Panc1 (cell line): ENCODE measurements at regions not wholly inside any gene's neighbourhood (a gene's known extent, or its start where the extent isn't known, plus 50 kb on each side); places are given as distances from the start of the nearest gene placed in this dataset.

ENCODE experiments used
- ATAC-seq: fragments of 200-7000 bp; cut with Tn5 transposase; 2 replicates; pipeline ENCODE4 v1.9.1; 2020; ENCODE audit warnings: mild to moderate bottlenecking, moderate library complexity
- BruUV-seq: library from RNA; stranded (reverse); fragments of 400-500 nt; replicated peaks from 2 replicates; lab custom pipeline; 2021; lab: Mats Ljungman, UMichigan
- CTCF ChIA-PET: fragments of 300-600 bp; sonication (Branson Sonifier 250); formaldehyde crosslinking; loops from one replicate; lab custom pipeline; 2022; ENCODE audit warnings: antibody characterized with exemption; lab: Charles Lee
- POLR2A ChIA-PET: fragments of 300-600 bp; sonication (Branson Sonifier 250); formaldehyde crosslinking; loops from one replicate; lab custom pipeline; 2022; ENCODE audit warnings: antibody characterized with exemption; lab: Charles Lee
- DNase-seq: peaks from one replicate; pipeline ENCODE4 v3.0.0-alpha.2; 2010; ENCODE audit warnings: low read depth, low spot score
- H3K27ac ChIP-seq: 2 replicates; pipeline ENCODE4 v1.5.1; 2011; ENCODE audit warnings: mild to moderate bottlenecking, low read length, inconsistent platforms
- H3K27me3 ChIP-seq: fragments of 200-500 bp; sonication (Bioruptor generic); 2 replicates; pipeline ENCODE4 v1.6.0; 2014; ENCODE audit warnings: low read length, inconsistent platforms; ENCODE audit not compliant: control insufficient read depth, insufficient read depth
- H3K36me3 ChIP-seq: fragments of 200-500 bp; sonication (Bioruptor generic); 2 replicates; pipeline ENCODE4 v1.5.1; 2014; ENCODE audit warnings: inconsistent platforms, mild to moderate bottlenecking, low read length, moderate library complexity; ENCODE audit not compliant: control insufficient read depth, insufficient read depth
- H3K4me1 ChIP-seq: 2 replicates; pipeline ENCODE4 v1.5.1; 2011; ENCODE audit warnings: inconsistent platforms, mild to moderate bottlenecking, low read length, moderate library complexity; ENCODE audit not compliant: control insufficient read depth, insufficient read depth
- H3K4me3 ChIP-seq, 2 experiments: 2 replicates each; pipeline ENCODE4 v1.5.1; 2011 to 2012; ENCODE audit warnings: low read depth in 2 of 2, low read length in 2 of 2, mild to moderate bottlenecking in 2 of 2, inconsistent platforms in 1 of 2, moderate library complexity in 1 of 2
- H3K9me3 ChIP-seq: fragments of 200-500 bp; sonication (Bioruptor generic); 2 replicates; pipeline ENCODE4 v1.5.1; 2014; ENCODE audit warnings: low read depth, mild to moderate bottlenecking, inconsistent platforms, low read length, moderate library complexity; ENCODE audit not compliant: control insufficient read depth, insufficient read depth
- POLR2AphosphoS5 ChIP-seq: IDR thresholded peaks from 2 replicates; pipeline ENCODE4 v1.6.1; 2012; ENCODE audit warnings: mild to moderate bottlenecking, low read depth, low read length, moderate library complexity
- REST ChIP-seq, 2 experiments: IDR thresholded peaks; 2 replicates each; pipeline ENCODE4 v1.6.1; 2011 to 2012; ENCODE audit warnings: low read depth in 2 of 2, control low read depth in 1 of 2, low read length in 1 of 2, mild to moderate bottlenecking in 1 of 2, moderate library complexity in 1 of 2; ENCODE audit not compliant: insufficient read depth in 1 of 2
- SIN3A ChIP-seq: IDR thresholded peaks from 2 replicates; pipeline ENCODE4 v1.6.1; 2012; ENCODE audit warnings: low read depth, mild to moderate bottlenecking, low read length, moderate library complexity, borderline replicate concordance; ENCODE audit not compliant: insufficient read depth
- TCF7L2 ChIP-seq: IDR thresholded peaks from 2 replicates; pipeline ENCODE4 v1.6.1; 2011; ENCODE audit warnings: mild to moderate bottlenecking, low read depth, low read length, inconsistent platforms
- in situ Hi-C: cut with HindIII; loops from 2 replicates; pipeline ENCODE4 v1.10.0; 2016; ENCODE audit warnings: low sequenced_read_pairs, low pct_unique_long_range_greater_than_20kb
- intact Hi-C: fragments of 100-400 bp; cut with micrococcal nuclease; formaldehyde crosslinking; loops from one replicate; pipeline ENCODE4 v1.10.0; 2022; ENCODE audit not compliant: unreplicated experiment
- TF ChIP-seq, protein P1 (sequence below): fragments of 450-650 bp; IDR thresholded peaks from 2 replicates; pipeline ENCODE4 v1.5.1; 2017; ENCODE audit warnings: mild to moderate bottlenecking

DNA sequence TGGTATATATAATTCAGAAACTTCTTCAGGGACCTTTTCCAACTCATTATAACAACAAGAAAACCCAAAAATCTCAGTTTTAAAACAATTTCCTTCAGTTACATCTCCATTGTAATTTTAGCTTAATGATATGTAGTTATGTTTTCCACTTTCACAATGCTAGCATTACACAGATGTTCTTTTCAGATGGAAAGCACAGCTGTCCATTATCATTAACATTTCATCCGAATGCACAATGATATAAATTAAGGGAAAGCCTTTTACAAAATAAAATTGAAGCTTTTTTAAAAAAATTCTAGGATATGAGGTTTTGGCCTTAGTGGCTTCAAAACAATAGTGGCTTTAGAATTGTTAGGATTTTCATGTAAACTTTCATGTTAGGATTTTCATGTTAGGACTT is 389.2 kb downstream of the ADAM29 start:
- in situ Hi-C loops (no loop called here), intact Hi-C loops (no loop called here)
- Histone ChIP-seq H3K4me1 (no peaks in the 10 kb centered on the region), H3K27me3 (no peaks in the 10 kb centered on the region), H3K36me3 (no peaks in the 10 kb centered on the region), H3K4me3 (no peak overlapping the region), H3K27ac (no peak overlapping the region), H3K9me3 (no peaks in the 10 kb centered on the region)
- DNase-seq (no peak), ATAC-seq (no peak)
- ChIA-PET POLR2A (no interaction called here), CTCF (no interaction called here)
- BruUV-seq = no TSS peak
- TF ChIP-seq TCF7L2 (no peak), POLR2AphosphoS5 (no peak), REST (IDR thresholded peaks at IDR 0.05; ENCODE audit: insufficient read depth in 1 of 2, low read depth in 2 of 2, low read length in 1 of 2) (no peak), SIN3A (no peak)
- TF ChIP-seq, protein P1, sequence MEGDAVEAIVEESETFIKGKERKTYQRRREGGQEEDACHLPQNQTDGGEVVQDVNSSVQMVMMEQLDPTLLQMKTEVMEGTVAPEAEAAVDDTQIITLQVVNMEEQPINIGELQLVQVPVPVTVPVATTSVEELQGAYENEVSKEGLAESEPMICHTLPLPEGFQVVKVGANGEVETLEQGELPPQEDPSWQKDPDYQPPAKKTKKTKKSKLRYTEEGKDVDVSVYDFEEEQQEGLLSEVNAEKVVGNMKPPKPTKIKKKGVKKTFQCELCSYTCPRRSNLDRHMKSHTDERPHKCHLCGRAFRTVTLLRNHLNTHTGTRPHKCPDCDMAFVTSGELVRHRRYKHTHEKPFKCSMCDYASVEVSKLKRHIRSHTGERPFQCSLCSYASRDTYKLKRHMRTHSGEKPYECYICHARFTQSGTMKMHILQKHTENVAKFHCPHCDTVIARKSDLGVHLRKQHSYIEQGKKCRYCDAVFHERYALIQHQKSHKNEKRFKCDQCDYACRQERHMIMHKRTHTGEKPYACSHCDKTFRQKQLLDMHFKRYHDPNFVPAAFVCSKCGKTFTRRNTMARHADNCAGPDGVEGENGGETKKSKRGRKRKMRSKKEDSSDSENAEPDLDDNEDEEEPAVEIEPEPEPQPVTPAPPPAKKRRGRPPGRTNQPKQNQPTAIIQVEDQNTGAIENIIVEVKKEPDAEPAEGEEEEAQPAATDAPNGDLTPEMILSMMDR = no peak

- Histone ChIP-seq H3K4me1 (no peaks in the 10 kb centered on the region), H3K27ac (no peak overlapping the region), H3K4me3 (no peak overlapping the region), H3K27me3 (no peaks in the 10 kb centered on the region), H3K36me3 (no peaks in the 10 kb centered on the region), H3K9me3 (no peaks in the 10 kb centered on the region)
- TF ChIP-seq, protein P1 = no peak
- TF ChIP-seq SIN3A (no peak), TCF7L2 (no peak), POLR2AphosphoS5 (no peak)
- ATAC-seq (no peak), DNase-seq (no peak)
- CTCF ChIA-PET = no interaction called here
- in situ Hi-C loops (no loop called here), intact Hi-C loops (no loop called here)
- no TSS peak for BruUV-seq
- POLR2A ChIA-PET = no interaction called here
Observed at GRCh38 chr4:175308236-175308635, 390.1 kb downstream of the ADAM29 start.
